Endothelial cell of umbilical vein (primary cell): ENCODE measurements at regions not wholly inside any gene's neighbourhood (a gene's known extent, or its start where the extent isn't known, plus 50 kb on each side); places are given as distances from the start of the nearest gene placed in this dataset.

ENCODE experiments used
- BruUV-seq: library from RNA; stranded (reverse); fragments of 400-500 nt; replicated peaks from 2 replicates; lab custom pipeline; 2021; lab: Mats Ljungman, UMichigan
- CTCF ChIA-PET: fragments of 300-600, 350-600 bp; sonication (Branson Sonifier 250); formaldehyde crosslinking; loops from one replicate; lab custom pipeline; 2021; ENCODE audit warnings: antibody characterized with exemption, inconsistent platforms; lab: Charles Lee
- POLR2A ChIA-PET: fragments of 300-600, 350-600 bp; sonication (Branson Sonifier 250); formaldehyde crosslinking; loops from one replicate; lab custom pipeline; 2021; ENCODE audit warnings: antibody characterized with exemption, inconsistent platforms; lab: Charles Lee
- DNase-seq: peaks from one replicate; pipeline ENCODE4 v3.0.0-alpha.2; 2011; ENCODE audit warnings: low read depth, low spot score
- FAIRE-seq: peaks from 2 replicates; lab custom pipeline; 2011; peaks lifted over from hg19 to GRCh38; lab: Jason Lieb, UNC
- H2AFZ ChIP-seq: 2 replicates; pipeline ENCODE4 v1.6.0; 2012; ENCODE audit warnings: low read depth, low read length, control low read depth, inconsistent platforms
- H3K27ac ChIP-seq: 2 replicates; pipeline ENCODE4 v1.5.1; 2011; ENCODE audit warnings: low read depth, mild to moderate bottlenecking, control low read depth, low read length, moderate library complexity; ENCODE audit not compliant: insufficient read depth
- H3K27me3 ChIP-seq, 2 experiments: 2 replicates each; pipeline versions ENCODE4 v1.6.0 to v1.6.1; 2011; ENCODE audit warnings: low read length in 2 of 2, mixed read lengths in 1 of 2; ENCODE audit not compliant: control insufficient read depth in 2 of 2, insufficient read depth in 2 of 2
- H3K36me3 ChIP-seq, 2 experiments: 2 replicates in 1 of 2; 3 replicates in 1 of 2; pipeline ENCODE4 v1.5.1; 2011; ENCODE audit warnings: low read length in 2 of 2, mild to moderate bottlenecking in 1 of 2, moderate library complexity in 1 of 2; ENCODE audit not compliant: control insufficient read depth in 2 of 2, insufficient read depth in 2 of 2; ENCODE audit errors: extremely low read depth in 1 of 2
- H3K4me1 ChIP-seq: 3 replicates; pipeline ENCODE4 v1.5.1; 2011; ENCODE audit warnings: mild to moderate bottlenecking, low read length; ENCODE audit not compliant: control insufficient read depth, insufficient read depth; ENCODE audit errors: extremely low read depth
- H3K4me2 ChIP-seq: 2 replicates; pipeline ENCODE4 v1.6.1; 2011; ENCODE audit warnings: low read length, control low read depth, mixed read lengths; ENCODE audit not compliant: insufficient read depth
- H3K4me3 ChIP-seq, 3 experiments: fragments of 200-600 bp in 1 of 3; sonication (generic), shearing (Covaris generic) in 1 of 3; replicated peaks in 1 of 3; 2 replicates each; pipeline ENCODE4 v1.5.1; 2011 to 2016; ENCODE audit warnings: control low read depth in 3 of 3, low read length in 3 of 3, mild to moderate bottlenecking in 2 of 3, inconsistent platforms in 1 of 3, low read depth in 1 of 3, moderate library complexity in 1 of 3; ENCODE audit not compliant: insufficient read depth in 1 of 3
- H3K79me2 ChIP-seq: 2 replicates; pipeline ENCODE4 v1.6.0; 2012; ENCODE audit warnings: low read length, inconsistent platforms; ENCODE audit not compliant: control insufficient read depth, insufficient read depth
- H3K9ac ChIP-seq: replicated peaks from 2 replicates; pipeline ENCODE3; 2011; ENCODE audit warnings: low read length, control low read depth; ENCODE audit not compliant: insufficient read depth; ENCODE audit errors: extremely low read depth
- H3K9me1 ChIP-seq: replicated peaks from 3 replicates; pipeline ENCODE4 v1.6.0; 2011; ENCODE audit warnings: mild to moderate bottlenecking, low read length; ENCODE audit not compliant: control insufficient read depth, insufficient read depth; ENCODE audit errors: extremely low read depth
- H3K9me3 ChIP-seq: replicated peaks from 2 replicates; pipeline ENCODE4 v1.5.1; 2012; ENCODE audit warnings: low read length, inconsistent platforms; ENCODE audit not compliant: control insufficient read depth, insufficient read depth
- H4K20me1 ChIP-seq: replicated peaks from 2 replicates; pipeline ENCODE3; 2011; ENCODE audit warnings: mild to moderate bottlenecking, low read length; ENCODE audit not compliant: control insufficient read depth, insufficient read depth; ENCODE audit errors: extremely low read depth
- CTCF ChIP-seq, 2 donors: IDR thresholded peaks; 1 replicate in 1 of 2; 2 replicates in 1 of 2; pipeline ENCODE4 v1.5.1; 2011; ENCODE audit warnings: low read length in 2 of 2, mild to moderate bottlenecking in 2 of 2, moderate library complexity in 2 of 2, control low read depth in 1 of 2, inconsistent platforms in 1 of 2, low read depth in 1 of 2; ENCODE audit not compliant: insufficient read depth in 1 of 2; ENCODE audit errors: extremely low read depth in 1 of 2
- EZH2 ChIP-seq: IDR thresholded peaks from 2 replicates; pipeline ENCODE4 v1.6.1; 2012; ENCODE audit warnings: borderline replicate concordance, low read depth, mild to moderate bottlenecking, moderate library complexity, low read length, inconsistent platforms; ENCODE audit not compliant: severe bottlenecking
- FOS ChIP-seq: IDR thresholded peaks from 2 replicates; pipeline ENCODE4 v1.6.1; 2011; ENCODE audit warnings: mild to moderate bottlenecking, low read length, moderate library complexity, borderline replicate concordance; ENCODE audit not compliant: insufficient read depth
- GATA2 ChIP-seq: IDR thresholded peaks from 2 replicates; pipeline ENCODE4 v1.7.0; 2011; ENCODE audit warnings: low read depth, mild to moderate bottlenecking, moderate library complexity, mixed read lengths, low read length; ENCODE audit not compliant: insufficient read length, insufficient read depth
- JUN ChIP-seq: IDR thresholded peaks from 2 replicates; pipeline ENCODE4 v1.6.1; 2011; ENCODE audit warnings: borderline replicate concordance, low read depth; ENCODE audit not compliant: insufficient read length, insufficient read depth
- MAX ChIP-seq: IDR thresholded peaks from 2 replicates; pipeline ENCODE4 v1.6.1; 2011; ENCODE audit not compliant: insufficient read depth, insufficient read length
- MYC ChIP-seq: IDR thresholded peaks from one replicate; pipeline ENCODE4 v1.6.1; 2011; ENCODE audit warnings: mild to moderate bottlenecking, low read depth, low read length
- POLR2A ChIP-seq: IDR thresholded peaks from 2 replicates; pipeline ENCODE4 v1.6.1; 2012; ENCODE audit warnings: low read depth, mild to moderate bottlenecking, control low read depth, low read length
- POLR2AphosphoS5 ChIP-seq: IDR thresholded peaks from 2 replicates; pipeline ENCODE4 v1.6.1; 2012; ENCODE audit warnings: low read depth, mild to moderate bottlenecking, control low read depth, low read length, moderate library complexity; ENCODE audit not compliant: insufficient read depth
- dilution Hi-C: fragments of 300-500 bp; cut with MboI; formaldehyde crosslinking; loops from one replicate; pipeline ENCODE4 v1.15.0; 2019; ENCODE audit warnings: low sequenced_read_pairs; ENCODE audit not compliant: extremely low pct_ligation_motif_present
- intact Hi-C: fragments of 100-400 bp; cut with micrococcal nuclease; formaldehyde crosslinking; loops from one replicate; pipeline ENCODE4 v1.10.0; 2022

GRCh38 chr13:44196196-44196751, 177.3 kb upstream of the SERP2 start:
- H3K79me2 ChIP-seq = no peaks in the 10 kb centered on the region
- H4K20me1 ChIP-seq = no peaks in the 10 kb centered on the region
- H3K4me3 ChIP-seq = no peak overlapping the region
- H3K9me3 ChIP-seq = no peaks in the 10 kb centered on the region
- no peaks in the 10 kb centered on the region for H3K4me1 ChIP-seq
- BruUV-seq = no TSS peak
- H3K36me3 ChIP-seq = no peaks in the 10 kb centered on the region
- ChIA-PET CTCF (no interaction called here), POLR2A (no interaction called here)
- DNase-seq (peak; percentile 5), FAIRE-seq (no peak)
- no peak for TF ChIP-seq POLR2AphosphoS5
- TF ChIP-seq JUN = no peak
- no peak for TF ChIP-seq EZH2
- no peak for TF ChIP-seq CTCF (IDR thresholded peaks at IDR 0.05; ENCODE audit: extremely low read depth in 1 of 2, insufficient read depth in 1 of 2, low read depth in 1 of 2, low read length in 2 of 2)
- TF ChIP-seq GATA2 = no peak
- no peak for TF ChIP-seq MYC
- no peak for TF ChIP-seq FOS
- TF ChIP-seq MAX = no peak
- TF ChIP-seq POLR2A = no peak
- no peak overlapping the region for H2AFZ ChIP-seq
- no peaks in the 10 kb centered on the region for H3K9me1 ChIP-seq
- no peak overlapping the region for H3K27ac ChIP-seq
- intact Hi-C loops (no loop called here), dilution Hi-C loops (no loop called here)
- H3K4me2 ChIP-seq = no peak overlapping the region
- H3K27me3 ChIP-seq = no peaks in the 10 kb centered on the region
- H3K9ac ChIP-seq = no peak overlapping the region
